SW480 (cell line): ENCODE measurements at regions not wholly inside any gene's neighbourhood (a gene's known extent, or its start where the extent isn't known, plus 50 kb on each side); places are given as distances from the start of the nearest gene placed in this dataset.
"Not testable (repeated sequence)": the region's sequence is repeated elsewhere in the genome, so short reads cannot be mapped to it uniquely, and the experiment has no call there.

ENCODE experiments used
- DNase-seq: peaks from one replicate; pipeline ENCODE4 v3.0.0-alpha.2; 2016; ENCODE audit warnings: low spot score

- DNase-seq, result no peak
Measured at GRCh38 chr10:3959370-3960325, 174.6 kb upstream of the KLF6 start.

GRCh38 chr10:3958472-3958996 lies 173.5 kb upstream of the KLF6 start:
- no peak for DNase-seq

- no peak for DNase-seq
Measured at GRCh38 chr10:3955955-3956617, 171.1 kb upstream of the KLF6 start.

- DNase-seq, result no peak
Measured at GRCh38 chr10:3955493-3955892, 170.5 kb upstream of the KLF6 start.

GRCh38 chr10:3954615-3955014 lies 169.6 kb upstream of the KLF6 start:
- no peak for DNase-seq

- not testable (repeated sequence) for DNase-seq
Measured at GRCh38 chr10:3954007-3954406, 169.0 kb upstream of the KLF6 start.

GRCh38 chr10:3951993-3952392 lies 167.0 kb upstream of the KLF6 start:
- no peak for DNase-seq

GRCh38 chr10:3950676-3951275 lies 165.8 kb upstream of the KLF6 start:
- no peak for DNase-seq

- DNase-seq, result no peak
Measured at GRCh38 chr10:3949711-3950110, 164.7 kb upstream of the KLF6 start.

- no peak for DNase-seq
Measured at GRCh38 chr10:3948843-3949242, 163.8 kb upstream of the KLF6 start.

GRCh38 chr10:3946234-3947229 lies 161.5 kb upstream of the KLF6 start:
- no peak for DNase-seq

- DNase-seq, result no peak
Measured at GRCh38 chr10:3945026-3945425, 160.0 kb upstream of the KLF6 start.

- no peak for DNase-seq
Measured at GRCh38 chr10:3944591-3944990, 159.6 kb upstream of the KLF6 start.

- DNase-seq, result no peak
Measured at GRCh38 chr10:3943695-3944257, 158.8 kb upstream of the KLF6 start.

- DNase-seq, result no peak
Measured at GRCh38 chr10:3942937-3943489, 158.0 kb upstream of the KLF6 start.

- no peak for DNase-seq
Measured at GRCh38 chr10:3941676-3942075, 156.7 kb upstream of the KLF6 start.

- no peak for DNase-seq
Measured at GRCh38 chr10:3936422-3937040, 151.5 kb upstream of the KLF6 start.

- DNase-seq, result no peak
Measured at GRCh38 chr10:3935933-3936359, 150.9 kb upstream of the KLF6 start.

- DNase-seq, result no peak
Measured at GRCh38 chr10:3935141-3935540, 150.1 kb upstream of the KLF6 start.

- no peak for DNase-seq
Measured at GRCh38 chr10:3933733-3934132, 148.7 kb upstream of the KLF6 start.
